ENCODE measurements at regions not wholly inside any gene's neighbourhood (a gene's known extent, or its start where the extent isn't known, plus 50 kb on each side); places are given as distances from the start of the nearest gene placed in this dataset.

GRCh38 chr3:30184091-30184810 is 422.1 kb upstream of the TGFBR2 start:
- no peak for DNase-seq (ENCODE audit: low read depth)
- TF ChIP-seq CTCF (conservative IDR thresholded peaks at IDR 0.05; ENCODE audit: low read depth, low read length) = no peak
- no peak overlapping the region for H3K4me3 ChIP-seq (ENCODE audit: low read depth, low read length)

GRCh38 chr3:30185872-30186271 is 420.5 kb upstream of the TGFBR2 start:
- no peak for TF ChIP-seq CTCF (conservative IDR thresholded peaks at IDR 0.05; ENCODE audit: low read depth, low read length)
- no peak for DNase-seq (ENCODE audit: low read depth)
- H3K4me3 ChIP-seq (ENCODE audit: low read depth, low read length) = no peak overlapping the region

GRCh38 chr3:30186741-30187219 is 419.6 kb upstream of the TGFBR2 start:
- TF ChIP-seq CTCF (conservative IDR thresholded peaks at IDR 0.05; ENCODE audit: low read depth, low read length) = no peak
- H3K4me3 ChIP-seq (ENCODE audit: low read depth, low read length) = no peak overlapping the region
- DNase-seq (ENCODE audit: low read depth) = no peak

- TF ChIP-seq CTCF (conservative IDR thresholded peaks at IDR 0.05; ENCODE audit: low read depth, low read length) = no peak
- no peak for DNase-seq (ENCODE audit: low read depth)
- H3K4me3 ChIP-seq (ENCODE audit: low read depth, low read length) = no peak overlapping the region
These were observed 419.0 kb upstream of the TGFBR2 start for GRCh38 chr3:30187366-30187765.

- no peak for TF ChIP-seq CTCF (conservative IDR thresholded peaks at IDR 0.05; ENCODE audit: low read depth, low read length)
- no peak overlapping the region for H3K4me3 ChIP-seq (ENCODE audit: low read depth, low read length)
- DNase-seq (ENCODE audit: low read depth) = no peak
These were observed 417.7 kb upstream of the TGFBR2 start for GRCh38 chr3:30188713-30189112.

- no peak for TF ChIP-seq CTCF (conservative IDR thresholded peaks at IDR 0.05; ENCODE audit: low read depth, low read length)
- no peak overlapping the region for H3K4me3 ChIP-seq (ENCODE audit: low read depth, low read length)
- no peak for DNase-seq (ENCODE audit: low read depth)
These were observed 416.5 kb upstream of the TGFBR2 start for GRCh38 chr3:30189900-30190299.

GRCh38 chr3:30193625-30194044 is 412.8 kb upstream of the TGFBR2 start:
- no peak for TF ChIP-seq CTCF (conservative IDR thresholded peaks at IDR 0.05; ENCODE audit: low read depth, low read length)
- H3K4me3 ChIP-seq (ENCODE audit: low read depth, low read length) = no peak overlapping the region
- no peak for DNase-seq (ENCODE audit: low read depth)
